HG02623 (cell line): ENCODE measurements at regions not wholly inside any gene's neighbourhood (a gene's known extent, or its start where the extent isn't known, plus 50 kb on each side); places are given as distances from the start of the nearest gene placed in this dataset.

Experiments
- ATAC-seq: cut with Tn5 transposase; IDR thresholded peaks from one replicate; pipeline ENCODE4 v1.9.1; 2021; ENCODE audit warnings: moderate library complexity; ENCODE audit not compliant: unreplicated experiment

- ATAC-seq = no peak
These were observed 569.6 kb upstream of the AGTR1 start for GRCh38 chr3:148128136-148128535.

- ATAC-seq = no peak
These were observed 565.6 kb upstream of the AGTR1 start for GRCh38 chr3:148131990-148132638.

- ATAC-seq = no peak
These were observed 560.9 kb upstream of the AGTR1 start for GRCh38 chr3:148136816-148137215.

GRCh38 chr3:148146241-148146640 is 551.5 kb upstream of the AGTR1 start:
- ATAC-seq = no peak

- no peak for ATAC-seq
These were observed 550.5 kb upstream of the AGTR1 start for GRCh38 chr3:148146947-148147826.

GRCh38 chr3:148147903-148148302 is 549.8 kb upstream of the AGTR1 start:
- ATAC-seq = no peak

- no peak for ATAC-seq
These were observed 548.1 kb upstream of the AGTR1 start for GRCh38 chr3:148149556-148149955.

GRCh38 chr3:148150141-148150540 is 547.6 kb upstream of the AGTR1 start:
- no peak for ATAC-seq

GRCh38 chr3:148158210-148158609 is 539.5 kb upstream of the AGTR1 start:
- no peak for ATAC-seq

- no peak for ATAC-seq
These were observed 535.6 kb upstream of the AGTR1 start for GRCh38 chr3:148162132-148162531.

GRCh38 chr3:148168347-148168746 is 529.4 kb upstream of the AGTR1 start:
- ATAC-seq = no peak

GRCh38 chr3:148173851-148174250 is 523.9 kb upstream of the AGTR1 start:
- ATAC-seq = no peak

- no peak for ATAC-seq
These were observed 522.5 kb upstream of the AGTR1 start for GRCh38 chr3:148175214-148175613.

- ATAC-seq = no peak
These were observed 519.2 kb upstream of the AGTR1 start for GRCh38 chr3:148178503-148178902.

GRCh38 chr3:148184798-148185197 is 512.9 kb upstream of the AGTR1 start:
- no peak for ATAC-seq

GRCh38 chr3:148186881-148187280 is 510.8 kb upstream of the AGTR1 start:
- ATAC-seq = no peak

- ATAC-seq = no peak
These were observed 510.4 kb upstream of the AGTR1 start for GRCh38 chr3:148187296-148187695.

- ATAC-seq = no peak
These were observed 507.2 kb upstream of the AGTR1 start for GRCh38 chr3:148190441-148190990.

GRCh38 chr3:148191966-148192365 is 505.7 kb upstream of the AGTR1 start:
- no peak for ATAC-seq

- no peak for ATAC-seq
These were observed 500.6 kb upstream of the AGTR1 start for GRCh38 chr3:148197061-148197460.

GRCh38 chr3:148202386-148202785 is 495.3 kb upstream of the AGTR1 start:
- ATAC-seq = no peak
